NCI-H2171 (cell line): ENCODE measurements at regions not wholly inside any gene's neighbourhood (a gene's known extent, or its start where the extent isn't known, plus 50 kb on each side); places are given as distances from the start of the nearest gene placed in this dataset.
"Not testable (repeated sequence)": the region's sequence is repeated elsewhere in the genome, so short reads cannot be mapped to it uniquely, and the experiment has no call there.

Source experiments
- DNase-seq: peaks from one replicate; lab custom pipeline; 2025; lab: John Stamatoyannopoulos, UW

- no peak for DNase-seq
These were observed 211.9 kb downstream of the CXCL12 start for GRCh38 chr10:44172883-44173607.

DNA sequence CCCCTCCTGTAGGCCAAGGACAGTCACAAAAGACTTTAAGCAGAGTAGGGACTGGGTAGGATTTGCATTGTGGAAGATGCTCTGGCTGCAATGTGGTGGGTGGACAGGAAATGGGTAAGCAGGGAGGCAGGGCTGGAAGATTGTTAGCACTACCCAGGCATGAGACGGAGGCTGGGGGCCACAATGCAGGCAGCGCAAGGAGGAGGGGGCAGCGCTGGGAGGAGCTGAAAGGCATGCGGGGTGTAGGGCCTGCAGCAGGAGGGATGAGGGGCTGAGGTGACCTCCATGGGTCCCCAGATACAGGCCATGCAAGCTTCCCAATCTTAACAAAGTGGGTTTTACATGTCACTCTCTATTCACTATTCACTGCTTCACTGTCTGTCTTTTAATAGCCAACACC, 213.1 kb downstream of the CXCL12 start:
- no peak for DNase-seq

DNA sequence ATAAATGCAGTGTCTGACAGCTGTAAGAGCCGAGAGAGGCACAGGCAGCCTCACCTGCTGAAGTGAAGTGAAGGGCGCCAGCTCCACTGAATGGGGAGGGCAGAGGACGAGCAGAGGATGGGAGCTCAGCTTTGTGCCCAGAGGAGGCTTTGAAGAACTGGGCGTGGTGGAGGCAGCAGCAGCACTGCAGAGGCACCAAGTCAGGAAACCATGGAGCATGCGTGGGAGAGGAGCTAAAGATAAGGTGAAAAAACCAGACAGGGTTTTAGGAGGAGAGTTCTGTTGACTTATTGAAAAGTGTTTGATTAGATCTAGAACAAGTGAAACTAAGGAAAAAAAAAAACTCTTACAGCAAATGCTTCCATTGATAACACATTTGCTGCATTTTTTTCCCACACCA, 216.4 kb downstream of the CXCL12 start:
- no peak for DNase-seq

- DNase-seq: no peak
These were observed 217.1 kb downstream of the CXCL12 start for GRCh38 chr10:44167752-44168151.

DNA sequence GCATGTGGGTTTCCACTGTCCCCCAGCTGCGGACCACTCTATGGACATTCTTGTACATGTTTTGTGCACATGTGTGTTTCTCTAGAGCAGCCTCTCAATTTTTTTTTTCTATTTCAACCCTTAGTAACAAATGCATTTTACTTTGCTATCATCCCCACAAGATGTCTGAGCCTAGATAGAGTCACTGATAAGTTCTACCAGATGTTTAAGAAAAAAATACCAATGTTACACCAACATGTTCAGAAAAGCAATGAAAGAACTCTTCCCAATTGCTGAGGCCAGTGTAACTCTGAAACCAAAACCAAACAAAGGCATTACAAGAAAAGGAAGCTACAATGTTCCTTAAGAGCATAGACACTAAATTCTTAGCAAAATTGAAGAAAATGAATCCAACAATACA, 218.5 kb downstream of the CXCL12 start:
- no peak for DNase-seq

GRCh38 chr10:44164251-44164956, 220.5 kb downstream of the CXCL12 start:
- no peak for DNase-seq

GRCh38 chr10:44161184-44161583, 223.7 kb downstream of the CXCL12 start:
- DNase-seq: no peak

DNA sequence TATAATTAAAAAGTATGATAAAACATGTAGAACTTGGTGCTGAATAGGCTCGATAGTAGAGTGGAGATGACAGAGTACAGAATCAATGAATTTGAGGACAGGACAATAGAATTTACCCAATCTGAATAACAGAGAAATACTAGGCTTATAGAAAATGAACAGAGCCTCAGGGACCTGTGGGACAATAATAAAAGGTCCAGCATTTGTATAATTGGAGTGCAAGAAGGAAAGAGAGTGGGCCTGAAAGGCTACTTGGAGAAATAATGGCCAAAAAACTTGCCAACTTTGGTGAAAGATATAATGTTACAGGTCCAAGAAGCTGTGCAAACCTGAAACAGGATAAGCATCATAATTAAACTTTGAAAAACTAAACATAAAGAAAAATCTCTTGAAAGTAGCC, 227.3 kb downstream of the CXCL12 start:
- DNase-seq: no peak

DNA sequence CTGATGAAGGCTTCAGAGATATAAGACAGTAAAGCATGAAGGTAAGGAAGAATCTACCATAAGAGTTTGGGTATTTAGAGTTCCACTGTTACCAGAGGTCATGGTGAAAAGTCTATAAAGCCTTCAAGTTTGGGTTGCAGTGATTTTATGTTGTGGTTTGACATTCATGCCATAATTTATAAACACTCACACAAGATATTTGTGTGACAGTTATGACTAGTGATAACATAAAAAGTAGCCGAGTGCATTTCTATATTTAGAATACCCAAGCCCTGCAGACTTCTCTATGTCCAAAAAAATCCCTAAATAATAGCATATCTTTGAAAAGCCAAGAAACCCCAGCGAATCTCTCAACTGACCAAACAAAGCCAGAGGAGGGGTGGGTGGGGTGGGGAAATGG, 229.9 kb downstream of the CXCL12 start:
- no peak for DNase-seq

DNA sequence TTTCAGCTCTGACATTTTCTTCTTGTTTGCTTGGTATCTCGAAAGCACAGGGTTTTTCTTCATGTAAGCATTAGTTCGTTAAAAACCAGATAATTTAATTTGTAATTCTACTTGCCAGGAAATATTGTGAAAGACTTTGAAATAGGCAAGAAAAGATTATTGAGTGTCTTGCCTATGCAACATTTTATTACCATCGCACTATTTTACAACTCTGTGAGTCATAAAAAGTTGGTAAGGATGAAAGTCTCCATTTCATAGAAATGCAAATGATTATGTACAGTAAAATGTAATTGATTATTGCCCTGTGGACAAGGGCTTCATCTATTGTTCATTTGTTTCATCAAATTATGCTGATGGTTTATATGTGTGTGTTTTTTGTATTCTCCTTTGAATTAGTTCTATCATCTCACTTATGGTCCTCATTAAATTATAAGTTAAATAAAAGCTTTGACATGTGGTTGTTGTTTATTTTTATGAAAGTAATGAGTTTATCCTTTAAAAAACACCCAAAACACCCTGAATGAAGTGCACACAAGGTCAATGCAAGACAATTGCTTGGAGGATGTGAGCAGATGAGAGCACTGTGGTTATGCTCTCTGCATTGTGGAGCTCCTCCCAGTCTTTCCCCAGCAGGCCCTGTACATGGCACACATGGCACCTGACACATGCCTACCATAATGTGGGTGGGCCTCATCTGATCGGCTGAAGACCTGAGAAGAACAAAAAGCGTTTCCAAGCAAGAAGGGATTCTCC, 230.8 kb downstream of the CXCL12 start:
- DNase-seq: no peak

GRCh38 chr10:44143556-44143955, 241.3 kb downstream of the CXCL12 start:
- DNase-seq: no peak

DNA sequence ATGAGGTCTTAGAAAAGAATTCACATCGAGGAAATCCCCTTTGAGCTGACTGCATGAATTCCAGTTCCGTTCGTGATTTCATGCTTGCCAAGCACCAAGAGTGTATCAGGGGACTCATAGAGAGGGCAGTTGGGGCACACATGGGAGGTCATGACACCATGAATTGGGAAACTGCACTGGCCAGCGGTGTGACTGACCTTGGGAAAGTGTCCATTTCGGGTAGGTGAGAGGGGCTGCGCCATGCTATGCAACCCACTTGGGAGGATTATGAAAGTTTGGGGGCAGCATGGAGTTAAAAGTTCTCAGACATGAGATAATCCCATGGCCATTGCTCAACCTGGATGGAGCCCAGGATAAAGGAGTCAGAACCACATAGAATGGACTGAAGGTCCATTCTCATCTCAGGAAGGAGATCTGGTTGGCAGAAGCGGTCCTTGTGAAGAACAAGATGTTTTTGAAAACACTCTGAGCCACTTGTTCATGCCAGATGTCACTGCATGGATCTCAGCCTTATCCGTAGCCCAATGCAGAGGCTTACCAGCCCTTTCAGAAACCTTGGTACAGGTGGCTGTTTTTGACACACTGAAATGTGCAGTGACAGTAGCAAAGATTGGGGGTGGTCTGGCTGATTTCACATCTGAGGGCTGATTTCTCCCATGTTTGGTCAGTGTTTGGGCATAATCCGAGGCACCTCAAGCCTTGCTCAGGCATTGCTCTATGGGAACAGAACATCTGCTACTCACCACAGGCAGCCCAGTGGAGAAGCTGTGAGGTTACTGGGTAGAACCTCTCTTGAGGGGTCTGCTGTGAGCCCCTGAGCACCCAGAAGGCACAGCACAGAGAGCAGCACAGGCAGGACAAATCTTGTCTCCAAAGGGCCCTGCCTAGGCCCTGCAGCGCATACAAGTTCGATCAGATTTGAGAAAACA, 252.3 kb downstream of the CXCL12 start:
- DNase-seq: no peak

GRCh38 chr10:44126291-44126717, 258.6 kb downstream of the CXCL12 start:
- DNase-seq: no peak

DNA sequence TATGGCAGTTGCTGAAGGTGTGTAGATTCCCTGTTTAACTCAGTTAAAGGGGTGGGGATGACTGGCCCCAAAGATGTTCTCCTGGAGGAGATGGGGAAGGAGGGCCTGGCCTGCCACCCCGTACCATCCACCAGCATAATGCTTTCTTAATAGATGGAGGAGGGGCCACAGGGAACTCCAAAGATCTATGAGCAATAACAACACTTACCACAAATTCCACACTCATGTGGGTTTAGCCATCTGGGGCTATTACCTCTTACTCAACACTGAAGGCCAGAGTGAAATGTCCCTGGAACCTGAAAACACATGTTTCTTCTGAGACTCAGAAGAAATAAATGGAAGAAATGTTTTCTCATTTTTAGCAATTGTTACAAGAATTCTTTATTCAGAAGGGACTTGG, 259.0 kb downstream of the CXCL12 start:
- DNase-seq: no peak

DNA sequence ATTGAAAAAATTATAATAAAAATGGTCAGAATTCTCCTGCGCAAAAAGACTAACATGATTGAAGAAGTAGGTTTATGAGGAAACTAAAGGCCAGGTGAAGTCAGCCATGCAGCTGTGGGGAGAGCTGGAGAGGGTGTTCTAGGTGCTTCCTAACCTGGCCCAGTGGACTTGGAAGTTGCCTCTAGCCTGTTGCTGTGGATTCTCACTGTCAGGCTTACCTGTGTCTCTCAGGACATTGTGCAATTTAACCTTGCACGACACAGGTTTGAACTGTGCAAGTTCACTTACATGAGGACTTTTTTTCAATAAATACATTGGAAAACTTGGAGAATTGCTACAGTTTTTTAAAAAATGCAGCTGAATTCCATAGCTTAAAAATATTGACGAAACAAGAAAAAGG, 266.4 kb downstream of the CXCL12 start:
- DNase-seq: no peak

DNA sequence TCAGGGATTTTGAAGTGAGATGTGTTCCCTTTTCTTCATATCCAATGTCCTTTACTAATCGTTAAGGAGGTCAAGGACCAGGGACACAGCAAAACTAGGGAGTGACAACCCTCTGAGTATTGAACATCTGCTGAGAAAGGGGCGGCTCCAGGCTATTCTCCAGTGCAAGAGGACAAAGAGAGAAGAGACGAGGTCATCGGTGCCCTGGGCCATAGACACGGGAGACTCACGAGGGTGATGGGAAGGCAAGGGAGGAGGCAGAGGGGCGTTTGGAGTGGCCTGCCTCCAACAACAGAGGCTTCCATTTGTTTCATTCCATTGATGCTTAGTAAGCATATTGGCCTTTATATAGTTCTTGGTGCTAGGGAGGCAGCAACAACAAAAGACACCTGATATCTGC, 268.4 kb downstream of the CXCL12 start:
- no peak for DNase-seq

GRCh38 chr10:44115516-44115915, 269.4 kb downstream of the CXCL12 start:
- no peak for DNase-seq

- no peak for DNase-seq
These were observed 270.5 kb downstream of the CXCL12 start for GRCh38 chr10:44114441-44114840.

DNA sequence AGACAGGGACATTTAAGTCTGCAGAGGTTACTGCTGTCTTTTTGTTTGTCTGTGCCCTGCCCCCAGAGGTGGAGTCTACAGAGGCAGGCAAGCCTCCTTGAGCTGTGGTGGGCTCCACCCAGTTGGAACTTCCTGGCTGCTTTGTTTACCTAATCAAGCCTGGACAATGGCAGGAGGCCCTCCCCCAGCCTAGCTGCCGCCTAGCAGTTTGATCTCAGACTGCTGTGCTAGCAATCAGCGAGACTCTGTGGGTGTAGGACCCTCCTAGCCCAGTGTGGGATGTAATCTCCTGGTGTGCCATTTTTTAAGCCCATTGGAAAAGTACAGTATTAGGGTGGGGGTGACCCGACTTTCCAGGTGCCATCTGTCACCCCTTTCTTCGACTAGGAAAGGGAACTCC, 272.6 kb downstream of the CXCL12 start:
- DNase-seq: not testable (repeated sequence)

GRCh38 chr10:44105696-44106095, 279.2 kb downstream of the CXCL12 start:
- no peak for DNase-seq

DNA sequence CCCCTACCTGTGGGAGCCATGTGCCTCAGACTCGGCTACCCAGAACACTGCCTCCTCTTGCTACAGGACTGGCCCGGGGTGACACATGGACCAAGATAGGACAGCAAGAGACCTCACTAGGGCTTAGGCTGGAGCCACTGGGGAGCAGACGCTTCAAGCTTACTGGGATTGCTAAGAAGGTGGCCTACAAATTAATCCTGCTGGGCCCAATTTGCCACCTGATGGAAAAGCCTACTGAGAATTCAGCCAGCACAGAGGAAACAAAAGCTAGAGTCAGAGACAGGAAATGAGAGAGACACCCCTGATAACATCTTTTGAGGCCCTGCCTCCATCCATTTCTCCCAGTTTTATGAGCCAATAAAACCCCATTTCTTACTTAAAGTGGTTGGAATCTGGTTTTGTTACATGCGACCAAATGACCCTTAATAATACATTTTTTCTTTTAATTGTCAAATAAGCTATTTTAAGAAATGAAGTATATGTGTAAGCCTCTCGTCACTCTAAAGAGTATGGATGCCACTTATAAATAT, 282.1 kb downstream of the CXCL12 start:
- no peak for DNase-seq

DNA sequence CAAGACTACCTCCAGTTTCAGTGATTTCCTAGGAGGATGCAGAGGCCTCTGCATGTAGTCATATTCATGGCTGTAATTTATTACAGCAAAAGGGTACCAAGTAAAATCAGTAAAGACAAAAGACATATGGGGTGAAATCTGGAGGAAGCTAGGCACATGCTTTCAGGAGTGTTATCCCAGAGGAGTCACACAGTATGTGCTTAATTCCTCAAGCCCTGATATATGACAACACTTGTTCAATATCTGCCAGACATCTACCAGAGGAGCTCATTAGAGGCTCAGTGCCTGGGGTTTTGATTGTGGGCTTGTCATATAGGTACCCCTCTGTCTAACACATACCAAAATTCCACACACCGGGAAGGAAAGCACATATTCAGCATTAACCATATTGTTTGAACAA, 283.8 kb downstream of the CXCL12 start:
- no peak for DNase-seq
